OCI-LY1 (cell line): ENCODE measurements at regions not wholly inside any gene's neighbourhood (a gene's known extent, or its start where the extent isn't known, plus 50 kb on each side); places are given as distances from the start of the nearest gene placed in this dataset.

Experiments
- H2AFZ ChIP-seq: fragments of 200-600 bp; sonication (generic), shearing (Covaris generic); 2 replicates; pipeline ENCODE4 v1.6.0; 2014; ENCODE audit warnings: antibody characterized with exemption, mild to moderate bottlenecking, low read length
- H3F3A ChIP-seq: fragments of 200-600 bp; sonication (generic), shearing (Covaris generic); 2 replicates; pipeline ENCODE4 v1.6.0; 2014; ENCODE audit warnings: mild to moderate bottlenecking, antibody characterized with exemption, low read length, moderate library complexity; ENCODE audit not compliant: insufficient read depth
- H3K27ac ChIP-seq: fragments of 200-600 bp; sonication (generic); 2 replicates; pipeline ENCODE4 v1.5.1; 2014; ENCODE audit warnings: low read length, mixed run types, mild to moderate bottlenecking, low read depth; ENCODE audit not compliant: poor library complexity, severe bottlenecking
- H3K27me3 ChIP-seq: fragments of 200-600 bp; sonication (generic); 2 replicates; pipeline ENCODE4 v1.6.0; 2014; ENCODE audit warnings: antibody characterized with exemption, mild to moderate bottlenecking, low read length, moderate library complexity; ENCODE audit not compliant: insufficient read depth
- H3K36me3 ChIP-seq: fragments of 200-600 bp; sonication (generic); 2 replicates; pipeline ENCODE4 v1.6.1; 2014; ENCODE audit warnings: mild to moderate bottlenecking, antibody characterized with exemption, low read length, moderate library complexity, mixed read lengths; ENCODE audit not compliant: insufficient read depth
- H3K4me1 ChIP-seq: fragments of 200-600 bp; sonication (generic); 2 replicates; pipeline ENCODE4 v1.5.1; 2014; ENCODE audit warnings: mild to moderate bottlenecking, low read length, moderate library complexity; ENCODE audit not compliant: insufficient read depth, severe bottlenecking
- H3K4me2 ChIP-seq: fragments of 200-600 bp; sonication (generic), shearing (Covaris generic); 2 replicates; pipeline ENCODE4 v1.6.1; 2014; ENCODE audit warnings: low read length
- H3K4me3 ChIP-seq: fragments of 200-600 bp; sonication (generic); 2 replicates; pipeline ENCODE4 v1.5.1; 2014; ENCODE audit warnings: low read length, low read depth, mild to moderate bottlenecking, mixed read lengths; ENCODE audit not compliant: poor library complexity, severe bottlenecking
- H3K79me2 ChIP-seq: fragments of 200-600 bp; shearing (Covaris generic); 2 replicates; pipeline ENCODE4 v1.6.1; 2016; ENCODE audit warnings: mixed run types, low read length, mixed read lengths; ENCODE audit not compliant: insufficient read depth
- H3K9ac ChIP-seq: fragments of 200-600 bp; sonication (generic), shearing (Covaris generic); 2 replicates; pipeline ENCODE4 v1.6.1; 2014; ENCODE audit warnings: mild to moderate bottlenecking, low read length, mixed read lengths
- H3K9me2 ChIP-seq: fragments of 200-600 bp; sonication (generic), shearing (Covaris generic); 2 replicates; pipeline ENCODE4 v1.6.1; 2014; ENCODE audit warnings: low read depth, mild to moderate bottlenecking, low read length, mixed read lengths
- H3K9me3 ChIP-seq: fragments of 200-600 bp; shearing (Covaris generic); 2 replicates; pipeline ENCODE4 v1.6.1; 2014; ENCODE audit warnings: low read length, mixed read lengths
- H4K20me1 ChIP-seq: fragments of 200-600 bp; sonication (generic), shearing (Covaris generic); 2 replicates; pipeline ENCODE4 v1.6.0; 2016; ENCODE audit warnings: mild to moderate bottlenecking, low read length; ENCODE audit not compliant: insufficient read depth
- EZH2 ChIP-seq: fragments of 200-600 bp; sonication (generic), shearing (Covaris generic); IDR thresholded peaks from 2 replicates; pipeline ENCODE4 v1.8.0; 2017; ENCODE audit warnings: borderline replicate concordance, mixed run types, mild to moderate bottlenecking, antibody characterized with exemption, low read length, moderate library complexity, mixed read lengths
- TF ChIP-seq, protein P1 (sequence below): fragments of 200-600 bp; sonication (generic), shearing (Covaris generic); IDR thresholded peaks from 2 replicates; pipeline ENCODE4 v1.5.1; 2017; ENCODE audit warnings: mild to moderate bottlenecking, antibody characterized with exemption, low read length, moderate library complexity, mixed read lengths

DNA sequence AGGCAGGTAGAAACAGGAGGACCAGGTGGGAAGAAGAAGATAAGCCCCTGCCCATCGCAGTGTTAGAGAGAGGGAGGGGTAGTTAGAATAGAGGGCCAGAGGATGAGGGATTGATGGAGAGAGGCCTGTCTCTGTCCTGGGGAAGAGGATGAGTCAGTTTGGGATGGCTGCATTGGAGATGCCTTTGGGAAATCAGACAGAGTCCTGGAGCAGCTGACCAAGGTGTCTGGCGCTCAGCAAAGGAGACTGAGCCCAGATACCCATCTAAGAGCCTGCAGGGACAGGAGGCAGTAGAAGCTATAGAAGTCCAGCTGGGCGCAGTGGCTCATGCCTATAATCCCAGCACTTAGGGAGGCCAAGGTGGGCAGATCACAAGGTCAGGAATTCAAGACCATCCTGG lies 177.8 kb upstream of the HAAO start:
- H3K79me2 ChIP-seq: no peaks in the 10 kb centered on the region
- TF ChIP-seq, protein P1, sequence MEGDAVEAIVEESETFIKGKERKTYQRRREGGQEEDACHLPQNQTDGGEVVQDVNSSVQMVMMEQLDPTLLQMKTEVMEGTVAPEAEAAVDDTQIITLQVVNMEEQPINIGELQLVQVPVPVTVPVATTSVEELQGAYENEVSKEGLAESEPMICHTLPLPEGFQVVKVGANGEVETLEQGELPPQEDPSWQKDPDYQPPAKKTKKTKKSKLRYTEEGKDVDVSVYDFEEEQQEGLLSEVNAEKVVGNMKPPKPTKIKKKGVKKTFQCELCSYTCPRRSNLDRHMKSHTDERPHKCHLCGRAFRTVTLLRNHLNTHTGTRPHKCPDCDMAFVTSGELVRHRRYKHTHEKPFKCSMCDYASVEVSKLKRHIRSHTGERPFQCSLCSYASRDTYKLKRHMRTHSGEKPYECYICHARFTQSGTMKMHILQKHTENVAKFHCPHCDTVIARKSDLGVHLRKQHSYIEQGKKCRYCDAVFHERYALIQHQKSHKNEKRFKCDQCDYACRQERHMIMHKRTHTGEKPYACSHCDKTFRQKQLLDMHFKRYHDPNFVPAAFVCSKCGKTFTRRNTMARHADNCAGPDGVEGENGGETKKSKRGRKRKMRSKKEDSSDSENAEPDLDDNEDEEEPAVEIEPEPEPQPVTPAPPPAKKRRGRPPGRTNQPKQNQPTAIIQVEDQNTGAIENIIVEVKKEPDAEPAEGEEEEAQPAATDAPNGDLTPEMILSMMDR: no peak
- no peak for TF ChIP-seq EZH2
- H4K20me1 ChIP-seq: no peaks in the 10 kb centered on the region
- no peak overlapping the region for H2AFZ ChIP-seq
- H3F3A ChIP-seq: no peaks in the 10 kb centered on the region
- H3K9ac ChIP-seq: no peak overlapping the region
- H3K4me3 ChIP-seq: no peak overlapping the region
- H3K9me3 ChIP-seq: no peaks in the 10 kb centered on the region
- no peak overlapping the region for H3K27ac ChIP-seq
- H3K4me2 ChIP-seq: no peak overlapping the region
- H3K4me1 ChIP-seq: peaks cover 4% of the 10 kb centered on the region
- H3K9me2 ChIP-seq: no peaks in the 10 kb centered on the region
- H3K27me3 ChIP-seq: no peaks in the 10 kb centered on the region
- H3K36me3 ChIP-seq: no peaks in the 10 kb centered on the region; the same call in 1 of the 2 replicates

DNA sequence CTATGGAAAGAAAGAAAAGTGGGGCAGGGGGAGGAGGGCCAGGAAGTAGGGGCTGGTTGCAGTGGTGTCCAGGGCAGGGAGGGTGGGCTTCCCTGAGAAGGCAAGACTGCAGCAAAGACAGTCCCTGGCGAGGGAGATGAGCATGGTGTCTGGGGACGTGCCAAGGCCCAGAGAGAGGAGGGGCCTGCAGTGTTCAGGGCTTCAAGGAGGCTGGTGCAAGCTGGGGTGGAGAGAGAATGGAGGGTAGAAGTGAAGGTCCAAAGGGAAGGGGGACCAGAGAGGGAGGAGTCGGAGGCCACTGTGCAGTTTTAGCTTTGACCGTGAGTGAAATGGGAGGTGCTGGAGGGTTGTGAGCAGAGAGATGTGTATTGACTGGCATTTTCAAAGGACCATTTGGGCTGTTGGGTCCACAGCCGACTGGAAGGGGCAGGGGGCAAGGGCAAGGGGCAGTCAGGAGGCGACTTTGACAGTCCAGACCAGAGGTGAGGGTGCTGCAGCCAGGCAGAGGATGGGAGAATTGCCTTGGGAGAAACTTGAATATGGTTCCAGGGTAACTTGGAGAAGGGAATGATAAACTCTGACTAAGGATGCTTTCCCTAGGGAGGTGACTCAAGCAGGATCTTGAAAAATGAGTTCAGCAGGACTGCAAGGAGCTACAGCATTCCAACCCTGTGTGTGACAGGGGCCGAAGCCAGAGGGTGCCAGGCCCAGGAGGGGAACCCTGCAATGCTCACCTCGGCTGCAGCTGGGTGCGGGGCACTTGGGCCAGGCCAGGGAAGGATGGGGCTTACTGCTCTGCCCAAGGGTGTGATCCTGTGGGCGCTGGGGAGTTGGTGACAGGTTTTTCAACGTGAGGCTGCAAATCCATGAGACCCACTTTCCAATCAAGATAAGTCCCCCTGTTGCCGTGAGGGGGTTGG lies 177.1 kb upstream of the HAAO start:
- H3K4me3 ChIP-seq: no peak overlapping the region
- H3K4me1 ChIP-seq: no peaks in the 10 kb centered on the region
- no peak for TF ChIP-seq EZH2
- TF ChIP-seq, protein P1: no peak
- no peaks in the 10 kb centered on the region for H3F3A ChIP-seq
- H3K9me2 ChIP-seq: no peaks in the 10 kb centered on the region
- no peaks in the 10 kb centered on the region for H4K20me1 ChIP-seq
- no peak overlapping the region for H3K4me2 ChIP-seq
- H2AFZ ChIP-seq: no peak overlapping the region
- H3K9ac ChIP-seq: no peak overlapping the region
- H3K9me3 ChIP-seq: no peaks in the 10 kb centered on the region
- H3K36me3 ChIP-seq: no peaks in the 10 kb centered on the region; the same call in 1 of the 2 replicates
- H3K79me2 ChIP-seq: no peaks in the 10 kb centered on the region
- H3K27ac ChIP-seq: no peak overlapping the region
- H3K27me3 ChIP-seq: no peaks in the 10 kb centered on the region

DNA sequence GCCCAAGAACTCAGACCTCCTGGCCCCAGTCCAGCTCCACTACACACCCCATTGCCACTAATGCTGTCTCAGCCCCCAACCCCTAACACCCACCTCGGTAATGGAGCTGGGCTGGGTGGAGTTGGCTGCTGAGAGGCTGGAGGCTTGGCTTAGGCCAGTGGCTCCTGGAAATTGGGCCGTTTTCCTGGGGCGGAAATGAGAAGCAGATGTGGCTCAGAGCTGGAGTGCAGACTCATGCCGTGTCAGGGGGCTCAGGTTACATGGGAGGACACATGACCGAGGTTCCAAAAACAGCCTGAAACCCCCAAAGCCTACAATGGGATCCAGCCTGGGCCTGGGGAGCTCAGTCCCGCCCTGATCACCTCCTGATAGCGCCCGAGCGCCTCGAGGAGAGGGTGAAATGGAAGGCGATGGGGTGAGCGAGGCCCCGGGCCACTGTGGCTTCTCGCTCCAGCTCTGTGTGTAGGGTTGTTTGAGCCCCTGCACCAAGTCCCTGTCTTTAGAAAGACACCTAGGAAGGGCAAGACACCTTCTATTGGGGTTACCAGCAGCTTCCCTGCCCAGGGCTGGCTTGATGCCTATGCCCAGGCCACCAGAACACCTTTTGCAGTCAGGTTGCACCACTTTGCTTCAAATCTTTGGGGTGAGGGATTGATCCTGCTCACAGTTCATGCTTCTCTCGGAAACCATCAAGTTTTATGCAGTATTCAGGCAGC lies 175.7 kb upstream of the HAAO start:
- peaks cover 1% of the 10 kb centered on the region for H3K4me1 ChIP-seq
- H3F3A ChIP-seq: no peaks in the 10 kb centered on the region
- H3K36me3 ChIP-seq: no peaks in the 10 kb centered on the region; the same call in 1 of the 2 replicates
- H3K79me2 ChIP-seq: no peaks in the 10 kb centered on the region
- H3K4me3 ChIP-seq: no peak overlapping the region
- TF ChIP-seq, protein P1: no peak
- TF ChIP-seq EZH2: no peak
- no peaks in the 10 kb centered on the region for H4K20me1 ChIP-seq
- no peaks in the 10 kb centered on the region for H3K9me3 ChIP-seq
- H3K4me2 ChIP-seq: no peak overlapping the region
- no peak overlapping the region for H3K9ac ChIP-seq
- no peaks in the 10 kb centered on the region for H3K9me2 ChIP-seq
- no peak overlapping the region for H2AFZ ChIP-seq
- H3K27me3 ChIP-seq: no peaks in the 10 kb centered on the region
- H3K27ac ChIP-seq: no peak overlapping the region
